Uterus (tissue), 3 donors: ENCODE measurements at regions not wholly inside any gene's neighbourhood (a gene's known extent, or its start where the extent isn't known, plus 50 kb on each side); places are given as distances from the start of the nearest gene placed in this dataset.

Experiments used
- DNase-seq, 2 donors: peaks; one replicate each; pipeline ENCODE4 v3.0.0-alpha.2; 2019 to 2020
- H3K27ac ChIP-seq, 2 donors: fragments of 200-600 bp; sonication (generic); 1 replicate in 1 of 2; 2 replicates in 1 of 2; pipeline ENCODE4 v1.5.1; 2016 to 2018
- H3K27me3 ChIP-seq, 2 donors: fragments of 200-600 bp; sonication (generic); one replicate each; pipeline ENCODE4 v1.5.1; 2018 to 2019; ENCODE audit warnings: control low read depth in 1 of 2
- H3K36me3 ChIP-seq, 2 donors: fragments of 200-600 bp; sonication (generic); one replicate each; pipeline ENCODE4 v1.5.1; 2019; ENCODE audit warnings: control low read depth in 1 of 2
- H3K4me1 ChIP-seq, 2 donors: fragments of 200-600 bp; sonication (generic); one replicate each; pipeline ENCODE4 v1.5.1; 2018 to 2019; ENCODE audit warnings: control low read depth in 1 of 2
- H3K4me3 ChIP-seq, 2 donors: fragments of 200-600 bp; sonication (generic); 1 replicate in 1 of 2; 2 replicates in 1 of 2; pipeline ENCODE4 v1.5.1; 2018 to 2019; ENCODE audit warnings: mild to moderate bottlenecking in 1 of 2
- H3K9me3 ChIP-seq, 2 donors: fragments of 200-600 bp; sonication (generic); one replicate each; pipeline ENCODE4 v1.5.1; 2019; ENCODE audit warnings: control low read depth in 1 of 2
- POLR2A ChIP-seq, 2 donors: fragments of 450-650 bp; IDR thresholded peaks; one replicate each; pipeline ENCODE4 v1.6.1; 2016; ENCODE audit warnings: antibody characterized with exemption in 2 of 2, mild to moderate bottlenecking in 1 of 2, moderate library complexity in 1 of 2
- intact Hi-C: fragments of 100-400 bp; cut with DNase I; formaldehyde crosslinking; loops from one replicate; pipeline ENCODE4 v1.15.1; 2023; ENCODE audit warnings: low total_unique reads
- TF ChIP-seq, protein P1 (sequence below), 4 experiments: fragments of 200-600 bp in 2 of 4; fragments of 450-650 bp in 2 of 4; sonication (generic) in 2 of 4; IDR thresholded peaks; one replicate each; pipeline ENCODE4 v1.5.1; 2016 to 2019; ENCODE audit warnings: antibody characterized with exemption in 4 of 4, mild to moderate bottlenecking in 2 of 4, moderate library complexity in 1 of 4
- donor health status: DM: yes; HTN: yes; CAD: no.

DNA sequence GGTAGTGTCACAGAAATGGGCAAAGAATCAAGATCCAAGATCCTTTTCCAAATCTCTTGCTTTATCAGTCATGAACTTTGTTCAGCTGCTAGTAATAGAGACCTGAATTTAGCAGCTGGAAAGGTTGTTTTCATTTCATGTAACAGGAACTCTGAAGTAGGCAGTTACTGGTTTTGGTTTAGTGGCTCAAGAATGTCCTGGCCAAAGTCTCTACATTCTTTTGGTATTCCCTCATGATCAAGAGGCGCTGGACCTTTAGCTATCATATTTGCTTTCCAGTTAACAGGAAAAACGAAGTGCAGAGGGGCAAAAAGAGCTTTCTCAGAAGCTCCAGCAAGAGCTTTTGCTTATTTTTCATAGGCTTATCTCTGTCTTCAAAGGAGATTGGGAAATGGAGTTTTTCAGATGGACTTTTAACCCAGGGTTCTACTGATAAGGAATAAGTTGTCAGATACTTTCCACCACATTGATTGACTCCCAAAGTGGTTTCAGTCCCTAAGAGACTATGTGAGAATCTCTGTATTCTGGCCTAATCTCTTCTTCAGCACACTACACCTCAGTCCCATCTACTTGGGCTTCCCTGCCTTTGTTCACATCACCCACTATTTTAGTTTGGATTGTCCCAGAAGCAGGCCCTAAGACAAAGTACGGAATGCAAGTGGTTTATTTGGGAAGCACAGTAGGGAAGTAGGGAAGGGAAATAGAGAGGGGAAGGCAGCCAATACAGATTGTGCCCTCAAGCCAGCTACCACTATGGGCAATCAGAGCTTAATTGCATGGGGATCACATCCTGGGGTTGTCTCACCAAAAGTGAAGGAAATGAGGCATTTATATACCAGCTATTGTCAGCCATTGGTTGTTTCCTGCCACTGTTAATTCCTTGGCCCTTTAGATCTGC, 359.3 kb downstream of the LRRC70 start:
- no peaks in the 10 kb centered on the region for H3K27me3 ChIP-seq
- no peaks in the 10 kb centered on the region for H3K9me3 ChIP-seq
- H3K27ac ChIP-seq = no peak overlapping the region
- intact Hi-C loops = no loop called here
- no peaks in the 10 kb centered on the region for H3K4me1 ChIP-seq
- H3K36me3 ChIP-seq = no peaks in the 10 kb centered on the region
- TF ChIP-seq, protein P1, sequence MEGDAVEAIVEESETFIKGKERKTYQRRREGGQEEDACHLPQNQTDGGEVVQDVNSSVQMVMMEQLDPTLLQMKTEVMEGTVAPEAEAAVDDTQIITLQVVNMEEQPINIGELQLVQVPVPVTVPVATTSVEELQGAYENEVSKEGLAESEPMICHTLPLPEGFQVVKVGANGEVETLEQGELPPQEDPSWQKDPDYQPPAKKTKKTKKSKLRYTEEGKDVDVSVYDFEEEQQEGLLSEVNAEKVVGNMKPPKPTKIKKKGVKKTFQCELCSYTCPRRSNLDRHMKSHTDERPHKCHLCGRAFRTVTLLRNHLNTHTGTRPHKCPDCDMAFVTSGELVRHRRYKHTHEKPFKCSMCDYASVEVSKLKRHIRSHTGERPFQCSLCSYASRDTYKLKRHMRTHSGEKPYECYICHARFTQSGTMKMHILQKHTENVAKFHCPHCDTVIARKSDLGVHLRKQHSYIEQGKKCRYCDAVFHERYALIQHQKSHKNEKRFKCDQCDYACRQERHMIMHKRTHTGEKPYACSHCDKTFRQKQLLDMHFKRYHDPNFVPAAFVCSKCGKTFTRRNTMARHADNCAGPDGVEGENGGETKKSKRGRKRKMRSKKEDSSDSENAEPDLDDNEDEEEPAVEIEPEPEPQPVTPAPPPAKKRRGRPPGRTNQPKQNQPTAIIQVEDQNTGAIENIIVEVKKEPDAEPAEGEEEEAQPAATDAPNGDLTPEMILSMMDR (IDR thresholded peaks at IDR 0.05) = no peak
- no peak for TF ChIP-seq POLR2A (IDR thresholded peaks at IDR 0.05)
- DNase-seq = no peak
- H3K4me3 ChIP-seq = no peak overlapping the region

DNA sequence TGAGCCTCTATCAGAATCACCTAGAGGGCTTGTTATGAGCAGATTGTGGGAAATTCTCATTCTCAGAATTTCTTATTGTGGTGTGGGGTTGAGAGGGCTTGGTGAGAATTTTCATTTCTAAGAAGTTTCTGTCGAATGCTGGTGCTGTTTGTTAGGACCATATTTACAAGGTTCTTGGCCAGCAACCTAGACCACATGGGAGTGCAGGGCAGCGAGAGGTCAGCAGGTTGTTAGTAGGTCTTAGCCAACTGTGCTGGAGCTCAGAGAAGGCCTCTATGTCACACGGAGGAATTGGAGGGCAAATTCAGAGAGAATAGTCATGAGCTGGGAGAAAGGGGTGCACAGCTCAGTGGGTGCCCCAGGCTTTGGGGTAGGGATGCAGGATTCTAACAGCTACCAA, 357.0 kb downstream of the LRRC70 start:
- Histone ChIP-seq H3K27me3 (no peaks in the 10 kb centered on the region), H3K36me3 (no peaks in the 10 kb centered on the region), H3K4me3 (no peak overlapping the region), H3K4me1 (no peaks in the 10 kb centered on the region), H3K27ac (no peak overlapping the region), H3K9me3 (no peaks in the 10 kb centered on the region)
- no peak for TF ChIP-seq POLR2A (IDR thresholded peaks at IDR 0.05)
- TF ChIP-seq, protein P1 (IDR thresholded peaks at IDR 0.05) = no peak
- DNase-seq = no peak
- intact Hi-C loops = no loop called here

DNA sequence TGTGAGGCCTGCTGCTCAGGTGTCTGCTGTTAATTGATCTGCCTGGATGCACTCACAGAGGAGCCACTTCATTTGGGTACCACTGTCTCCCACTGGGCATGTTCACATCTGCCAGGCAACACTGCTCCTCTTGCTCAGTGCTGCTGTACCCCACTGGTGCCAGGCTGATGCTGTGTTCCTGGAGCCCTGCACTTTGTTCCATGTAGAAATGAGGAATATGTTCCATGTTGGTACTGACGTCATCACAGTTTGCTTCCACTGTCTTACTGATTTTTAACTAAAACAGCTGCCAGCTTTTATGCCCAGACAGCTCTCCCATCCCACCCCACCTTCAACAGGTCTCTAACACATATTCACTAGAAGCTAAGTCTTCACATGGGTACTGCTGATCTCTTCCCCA, 355.7 kb downstream of the LRRC70 start:
- no peaks in the 10 kb centered on the region for H3K27me3 ChIP-seq
- no peaks in the 10 kb centered on the region for H3K36me3 ChIP-seq
- no peak overlapping the region for H3K4me3 ChIP-seq
- H3K4me1 ChIP-seq = no peaks in the 10 kb centered on the region
- intact Hi-C loops = no loop called here
- H3K9me3 ChIP-seq = no peaks in the 10 kb centered on the region
- DNase-seq = no peak
- TF ChIP-seq, protein P1 (IDR thresholded peaks at IDR 0.05) = no peak
- no peak for TF ChIP-seq POLR2A (IDR thresholded peaks at IDR 0.05)
- H3K27ac ChIP-seq = no peak overlapping the region

DNA sequence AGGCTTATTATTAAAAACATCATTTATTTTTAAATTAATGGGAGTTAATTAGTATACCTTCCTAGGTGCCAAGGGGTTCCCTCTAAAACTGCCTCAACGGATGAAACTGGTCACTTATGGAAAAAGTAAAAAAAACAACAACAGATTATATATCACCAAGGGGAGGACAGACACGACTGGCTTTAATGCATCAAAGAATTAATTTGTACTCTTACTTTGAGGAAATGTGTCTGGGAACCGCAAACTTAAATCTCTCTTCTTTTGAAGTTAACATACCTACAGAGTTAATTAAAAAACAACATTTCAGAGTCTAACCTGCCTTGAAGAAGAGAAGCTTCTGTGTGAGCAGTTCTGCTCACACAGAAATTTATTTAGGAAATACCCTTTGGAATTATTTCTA, 354.6 kb downstream of the LRRC70 start:
- H3K4me1 ChIP-seq = no peaks in the 10 kb centered on the region
- intact Hi-C loops = no loop called here
- H3K27me3 ChIP-seq = no peaks in the 10 kb centered on the region
- H3K9me3 ChIP-seq = no peaks in the 10 kb centered on the region
- no peak for DNase-seq
- H3K4me3 ChIP-seq = no peak overlapping the region
- no peak for TF ChIP-seq POLR2A (IDR thresholded peaks at IDR 0.05)
- TF ChIP-seq, protein P1 (IDR thresholded peaks at IDR 0.05) = no peak
- H3K36me3 ChIP-seq = no peaks in the 10 kb centered on the region
- no peak overlapping the region for H3K27ac ChIP-seq

DNA sequence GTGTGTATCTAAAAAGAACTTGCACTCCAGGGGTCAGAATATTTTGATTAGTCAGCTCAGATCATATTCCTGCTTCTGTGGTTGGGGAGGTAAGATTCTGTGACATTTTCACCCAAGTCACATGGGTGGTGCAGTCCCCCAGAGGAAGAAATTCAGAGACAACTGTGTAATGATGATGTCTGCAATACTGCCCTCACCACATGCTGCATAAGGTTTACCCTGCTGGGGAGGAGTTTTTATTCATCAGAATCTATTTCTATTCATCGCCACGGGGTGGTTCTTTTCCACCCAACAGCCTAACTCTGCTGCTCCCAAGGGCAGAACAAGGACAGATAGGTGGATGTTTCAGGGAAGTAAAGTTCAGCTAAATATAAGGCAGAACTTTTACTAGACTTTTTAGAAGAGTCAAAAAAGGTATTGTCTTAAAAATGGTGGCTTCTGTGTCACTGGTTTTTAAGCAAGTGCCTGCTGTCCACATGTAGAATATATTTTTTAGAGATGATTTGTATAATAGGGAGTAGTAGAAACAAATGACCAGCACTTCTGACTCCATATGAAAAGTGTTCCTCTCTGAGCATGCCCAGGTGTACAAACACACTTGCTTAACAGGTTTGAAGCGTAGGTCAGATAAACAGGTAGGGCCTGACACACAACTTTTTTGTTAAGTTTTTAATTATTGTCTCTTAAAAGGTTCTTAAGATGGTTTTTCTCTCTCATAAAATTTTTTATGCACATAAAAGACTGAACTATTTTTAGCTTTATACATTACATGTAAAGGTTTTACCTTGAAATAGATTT, 352.7 kb downstream of the LRRC70 start:
- TF ChIP-seq, protein P1 (IDR thresholded peaks at IDR 0.05) = no peak
- TF ChIP-seq POLR2A (IDR thresholded peaks at IDR 0.05) = no peak
- Histone ChIP-seq H3K4me1 (no peaks in the 10 kb centered on the region), H3K4me3 (no peak overlapping the region), H3K27ac (no peak overlapping the region), H3K9me3 (no peaks in the 10 kb centered on the region), H3K36me3 (no peaks in the 10 kb centered on the region), H3K27me3 (no peaks in the 10 kb centered on the region)
- no peak for DNase-seq
- intact Hi-C loops = no loop called here
